Chondrocyte (in vitro differentiated cells): ENCODE measurements at regions not wholly inside any gene's neighbourhood (a gene's known extent, or its start where the extent isn't known, plus 50 kb on each side); places are given as distances from the start of the nearest gene placed in this dataset.

Source experiments
- DNase-seq: peaks from one replicate; pipeline ENCODE4 v3.0.0; 2021; ENCODE audit warnings: mixed read lengths, low spot score
- H3K27ac Mint-ChIP-seq: one replicate; pipeline ENCODE4 v1.8.0; 2021; ENCODE audit warnings: mild to moderate bottlenecking, moderate library complexity, mixed read lengths; ENCODE audit not compliant: unreplicated experiment
- H3K27me3 Mint-ChIP-seq: 2 replicates; pipeline ENCODE4 v1.8.0; 2021; ENCODE audit warnings: low read depth, mixed read lengths
- H3K36me3 Mint-ChIP-seq: 2 replicates; pipeline ENCODE4 v1.8.0; 2021; ENCODE audit warnings: low read depth, mixed read lengths
- H3K4me1 Mint-ChIP-seq: 2 replicates; pipeline ENCODE4 v1.8.0; 2021; ENCODE audit warnings: low read depth, mild to moderate bottlenecking, mixed read lengths
- H3K4me3 Mint-ChIP-seq: one replicate; pipeline ENCODE4 v1.8.0; 2021; ENCODE audit warnings: mild to moderate bottlenecking, moderate library complexity, mixed read lengths; ENCODE audit not compliant: unreplicated experiment
- H3K9me3 Mint-ChIP-seq: 2 replicates; pipeline ENCODE4 v1.8.0; 2021; ENCODE audit warnings: low read depth, mixed read lengths
- TF ChIP-seq, protein P1 (sequence below): fragments of 200-600 bp; sonication (generic); IDR thresholded peaks from 2 replicates; pipeline ENCODE4 v1.5.0; 2021; ENCODE audit warnings: antibody characterized with exemption, mild to moderate bottlenecking, moderate library complexity

DNA sequence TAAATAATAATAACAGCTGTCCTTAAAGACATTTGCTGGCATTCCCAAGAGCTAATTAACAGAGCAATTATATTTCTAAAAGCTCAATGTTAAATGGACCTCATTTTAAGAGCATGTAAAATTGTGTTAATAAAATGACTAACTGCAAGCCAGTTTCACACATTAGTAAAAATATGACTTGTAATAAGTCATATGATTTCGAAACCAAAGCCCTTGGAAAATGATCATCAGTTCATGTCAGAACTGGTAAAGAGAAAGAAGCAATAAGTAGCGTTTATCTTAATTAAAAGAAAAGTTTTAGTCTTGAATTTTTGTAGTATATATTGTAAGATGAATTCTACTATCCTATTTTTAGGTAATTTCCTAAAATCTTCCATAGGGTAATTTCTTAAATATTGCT is 310.7 kb downstream of the CNTN3 start:
- TF ChIP-seq, protein P1, sequence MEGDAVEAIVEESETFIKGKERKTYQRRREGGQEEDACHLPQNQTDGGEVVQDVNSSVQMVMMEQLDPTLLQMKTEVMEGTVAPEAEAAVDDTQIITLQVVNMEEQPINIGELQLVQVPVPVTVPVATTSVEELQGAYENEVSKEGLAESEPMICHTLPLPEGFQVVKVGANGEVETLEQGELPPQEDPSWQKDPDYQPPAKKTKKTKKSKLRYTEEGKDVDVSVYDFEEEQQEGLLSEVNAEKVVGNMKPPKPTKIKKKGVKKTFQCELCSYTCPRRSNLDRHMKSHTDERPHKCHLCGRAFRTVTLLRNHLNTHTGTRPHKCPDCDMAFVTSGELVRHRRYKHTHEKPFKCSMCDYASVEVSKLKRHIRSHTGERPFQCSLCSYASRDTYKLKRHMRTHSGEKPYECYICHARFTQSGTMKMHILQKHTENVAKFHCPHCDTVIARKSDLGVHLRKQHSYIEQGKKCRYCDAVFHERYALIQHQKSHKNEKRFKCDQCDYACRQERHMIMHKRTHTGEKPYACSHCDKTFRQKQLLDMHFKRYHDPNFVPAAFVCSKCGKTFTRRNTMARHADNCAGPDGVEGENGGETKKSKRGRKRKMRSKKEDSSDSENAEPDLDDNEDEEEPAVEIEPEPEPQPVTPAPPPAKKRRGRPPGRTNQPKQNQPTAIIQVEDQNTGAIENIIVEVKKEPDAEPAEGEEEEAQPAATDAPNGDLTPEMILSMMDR: no peak
- H3K9me3 Mint-ChIP-seq: no peaks in the 10 kb centered on the region
- DNase-seq: no peak
- H3K36me3 Mint-ChIP-seq: no peaks in the 10 kb centered on the region
- no peaks in the 10 kb centered on the region for H3K4me1 Mint-ChIP-seq
- no peak overlapping the region for H3K27ac Mint-ChIP-seq
- H3K27me3 Mint-ChIP-seq: no peaks in the 10 kb centered on the region
- no peak overlapping the region for H3K4me3 Mint-ChIP-seq

DNA sequence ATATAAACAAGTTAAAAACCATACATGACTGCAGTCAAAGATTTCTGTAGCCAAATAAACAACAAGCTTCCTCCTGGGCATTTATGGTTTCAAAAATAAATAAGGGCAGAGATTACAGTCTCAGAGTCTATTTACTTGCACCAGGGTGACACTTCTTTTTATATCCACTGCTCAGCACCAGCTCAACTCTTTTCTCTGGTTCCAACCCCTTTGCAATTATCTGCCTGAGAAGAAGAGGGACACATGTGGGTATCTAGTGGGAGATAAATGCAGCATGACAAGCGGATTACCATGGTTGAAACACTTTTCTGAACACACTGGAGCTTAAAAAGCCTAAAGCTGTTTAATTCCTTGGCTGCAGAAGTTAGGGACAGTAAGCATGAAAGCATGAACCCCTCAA is 311.5 kb downstream of the CNTN3 start:
- Mint-ChIP-seq H3K27ac (no peak overlapping the region), H3K4me3 (no peak overlapping the region), H3K36me3 (no peaks in the 10 kb centered on the region), H3K4me1 (no peaks in the 10 kb centered on the region), H3K27me3 (no peaks in the 10 kb centered on the region), H3K9me3 (no peaks in the 10 kb centered on the region)
- TF ChIP-seq, protein P1: no peak
- DNase-seq: no peak

DNA sequence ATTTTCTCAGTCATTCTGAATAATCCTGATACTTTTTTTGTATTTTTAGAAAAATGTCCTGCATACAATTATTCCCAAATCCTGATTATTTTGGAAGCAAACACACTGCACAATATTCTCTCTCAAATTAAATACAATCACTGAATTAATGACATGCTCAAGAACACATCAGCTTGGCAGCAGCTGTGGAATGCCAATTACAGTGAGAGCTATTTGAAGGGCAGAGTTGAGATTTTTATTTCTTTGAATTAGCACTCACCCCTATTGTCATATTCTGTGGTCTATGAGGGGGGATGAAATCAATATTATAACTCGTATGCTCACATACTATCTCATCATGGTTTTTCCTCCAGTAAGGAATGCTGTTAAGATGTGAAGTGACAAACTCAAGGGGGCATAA is 312.2 kb downstream of the CNTN3 start:
- H3K27me3 Mint-ChIP-seq: no peaks in the 10 kb centered on the region
- no peaks in the 10 kb centered on the region for H3K4me1 Mint-ChIP-seq
- no peak for DNase-seq
- no peaks in the 10 kb centered on the region for H3K9me3 Mint-ChIP-seq
- no peak overlapping the region for H3K4me3 Mint-ChIP-seq
- TF ChIP-seq, protein P1: no peak
- H3K27ac Mint-ChIP-seq: no peak overlapping the region
- no peaks in the 10 kb centered on the region for H3K36me3 Mint-ChIP-seq

DNA sequence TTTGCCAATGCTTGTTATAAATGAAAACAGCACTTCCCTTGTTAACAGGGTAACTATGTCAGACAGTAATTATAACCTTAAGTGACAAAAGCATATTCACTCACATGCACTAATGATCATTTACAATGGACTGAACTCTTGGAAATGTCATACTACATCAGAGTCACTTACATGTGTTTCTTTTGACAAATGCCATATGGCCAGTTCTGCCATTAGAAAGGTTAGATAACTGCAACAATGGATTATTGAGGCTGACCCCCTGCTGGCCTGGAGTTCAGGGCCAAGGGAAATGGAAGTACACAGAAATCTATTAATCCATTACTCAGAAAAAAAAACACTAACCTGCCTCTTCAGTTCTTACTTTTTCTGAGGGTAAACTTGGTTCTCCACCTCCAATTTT is 313.4 kb downstream of the CNTN3 start:
- Mint-ChIP-seq H3K9me3 (no peaks in the 10 kb centered on the region), H3K27me3 (no peaks in the 10 kb centered on the region), H3K4me3 (no peak overlapping the region), H3K36me3 (no peaks in the 10 kb centered on the region), H3K4me1 (no peaks in the 10 kb centered on the region), H3K27ac (no peak overlapping the region)
- DNase-seq: no peak
- TF ChIP-seq, protein P1: no peak

DNA sequence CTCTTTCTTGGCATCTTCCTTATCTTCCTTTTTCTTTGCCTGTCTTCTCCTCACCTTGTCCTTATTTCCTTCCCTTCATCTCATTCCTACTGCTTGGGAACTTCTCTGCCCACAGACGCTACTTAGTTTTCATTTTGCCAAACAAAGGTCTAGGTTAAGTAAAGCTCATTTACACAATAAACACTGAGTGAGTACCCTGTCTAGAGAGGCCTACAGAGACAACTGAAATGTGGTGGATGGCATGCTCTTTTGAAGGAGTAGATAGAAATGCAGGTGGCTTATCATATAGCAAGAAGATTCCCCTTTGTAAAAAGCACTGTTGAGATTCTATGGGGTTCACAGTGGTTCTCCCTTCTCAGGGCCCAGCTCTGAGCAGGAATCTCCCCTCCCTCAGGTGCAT is 319.0 kb downstream of the CNTN3 start:
- H3K9me3 Mint-ChIP-seq: no peaks in the 10 kb centered on the region
- H3K4me3 Mint-ChIP-seq: no peak overlapping the region
- TF ChIP-seq, protein P1: no peak
- no peaks in the 10 kb centered on the region for H3K27me3 Mint-ChIP-seq
- H3K36me3 Mint-ChIP-seq: no peaks in the 10 kb centered on the region
- H3K4me1 Mint-ChIP-seq: no peaks in the 10 kb centered on the region
- no peak overlapping the region for H3K27ac Mint-ChIP-seq
- no peak for DNase-seq
